K562 (cell line): ENCODE measurements at regions not wholly inside any gene's neighbourhood (a gene's known extent, or its start where the extent isn't known, plus 50 kb on each side); places are given as distances from the start of the nearest gene placed in this dataset.

Experiments used
- ATAC-seq: fragments of 200-7000 bp; cut with Tn5 transposase; 3 replicates; pipeline ENCODE4 v1.9.1; 2020; ENCODE audit warnings: moderate library complexity
- BruUV-seq: library from RNA; stranded (reverse); fragments of 400-500 nt; replicated peaks from 2 replicates; lab custom pipeline; 2021; lab: Mats Ljungman, UMichigan
- CTCF ChIA-PET: fragments of 300-600 bp; formaldehyde crosslinking; extraction: SDS; loops from one replicate; lab custom pipeline; 2021; ENCODE audit warnings: low intra/inter-chr PET ratio; lab: Yijun Ruan, JAX
- POLR2A ChIA-PET: fragments of 300-600, 350-650 bp; sonication (Branson Sonifier 250); formaldehyde crosslinking; extraction: SDS; loops from one replicate; lab custom pipeline; 2021; ENCODE audit warnings: antibody characterized with exemption, inconsistent platforms; lab: Yijun Ruan, JAX
- DNase-seq, 4 experiments: peaks; one replicate each; pipeline versions ENCODE4 v3.0.0 to v3.0.0-alpha.2; 2011 to 2018; ENCODE audit warnings: low spot score in 3 of 4, mixed read lengths in 3 of 4; ENCODE audit errors: extremely low read depth in 1 of 4
- FAIRE-seq: peaks from 2 replicates; lab custom pipeline; 2011; peaks lifted over from hg19 to GRCh38; lab: Jason Lieb, UNC
- H2AFZ ChIP-seq: 2 replicates; pipeline ENCODE4 v1.6.0; 2011; ENCODE audit warnings: low read depth, low read length, control low read depth, inconsistent platforms
- H3K27ac ChIP-seq: fragments of 200-600 bp; 3 replicates; pipeline ENCODE4 v1.8.0; 2011; ENCODE audit warnings: low read depth, mild to moderate bottlenecking, control low read depth, inconsistent platforms, low read length, moderate library complexity, mixed read lengths; ENCODE audit errors: extremely low read depth
- H3K27me3 ChIP-seq, 2 experiments: fragments of 300-600 bp in 1 of 2; 2 replicates in 1 of 2; 3 replicates in 1 of 2; pipeline versions ENCODE4 v1.6.0 to v1.8.0; 2011; ENCODE audit warnings: inconsistent platforms in 2 of 2, low read length in 2 of 2, mild to moderate bottlenecking in 1 of 2, mixed read lengths in 1 of 2, moderate library complexity in 1 of 2; ENCODE audit not compliant: control insufficient read depth in 2 of 2, insufficient read depth in 2 of 2
- H3K36me3 ChIP-seq: fragments of 300-600 bp; 3 replicates; pipeline ENCODE4 v1.8.0; 2011; ENCODE audit warnings: mild to moderate bottlenecking, low read length, inconsistent platforms; ENCODE audit not compliant: control insufficient read depth, insufficient read depth
- H3K4me1 ChIP-seq, 2 experiments: fragments of 200-600 bp in 1 of 2; replicated peaks in 1 of 2; 2 replicates in 1 of 2; 3 replicates in 1 of 2; pipeline versions ENCODE4 v1.5.1 to v1.8.0; 2011; ENCODE audit warnings: inconsistent platforms in 2 of 2, low read length in 2 of 2, mild to moderate bottlenecking in 1 of 2, mixed read lengths in 1 of 2, moderate library complexity in 1 of 2; ENCODE audit not compliant: control insufficient read depth in 2 of 2, insufficient read depth in 2 of 2
- H3K4me2 ChIP-seq: 2 replicates; pipeline ENCODE4 v1.6.1; 2011; ENCODE audit warnings: low read length, control low read depth, inconsistent platforms, mixed read lengths; ENCODE audit not compliant: insufficient read depth
- H3K4me3 ChIP-seq: fragments of 200-600 bp; sonication (generic), shearing (Covaris generic); 2 replicates; pipeline ENCODE4 v1.5.1; 2016; ENCODE audit warnings: control low read depth, inconsistent platforms
- H3K79me2 ChIP-seq: fragments of 200-600 bp; 3 replicates; pipeline ENCODE4 v1.8.0; 2011; ENCODE audit warnings: low read length, inconsistent platforms; ENCODE audit not compliant: control insufficient read depth, insufficient read depth
- H3K9ac ChIP-seq, 2 experiments: 2 replicates each; pipeline versions ENCODE4 v1.6.0 to v1.6.1; 2011; ENCODE audit warnings: low read depth in 2 of 2, low read length in 2 of 2, control low read depth in 1 of 2, inconsistent platforms in 1 of 2, mild to moderate bottlenecking in 1 of 2, mixed read lengths in 1 of 2; ENCODE audit not compliant: insufficient read depth in 1 of 2
- H3K9me1 ChIP-seq: one replicate; pipeline ENCODE4 v1.6.0; 2011; ENCODE audit warnings: inconsistent platforms, mild to moderate bottlenecking, low read length, moderate library complexity; ENCODE audit not compliant: control insufficient read depth, insufficient read depth
- H3K9me3 ChIP-seq: replicated peaks from 2 replicates; pipeline ENCODE4 v1.5.1; 2011; ENCODE audit warnings: low read depth, low read length, inconsistent platforms; ENCODE audit not compliant: control insufficient read depth, insufficient read depth
- H4K20me1 ChIP-seq: replicated peaks from 2 replicates; pipeline ENCODE4 v1.6.1; 2011; ENCODE audit warnings: low read length, inconsistent platforms, mixed read lengths; ENCODE audit not compliant: control insufficient read depth, insufficient read depth
- CTCF ChIP-seq, 3 experiments: IDR thresholded peaks in 2 of 3; conservative IDR thresholded peaks in 1 of 3; 2 replicates each; pipeline ENCODE4 v1.5.1; 2011 to 2012; ENCODE audit warnings: low read length in 3 of 3, mild to moderate bottlenecking in 3 of 3, control low read depth in 2 of 3, improper control_type of control experiment in 1 of 3, inconsistent platforms in 1 of 3, low read depth in 1 of 3, mixed read lengths in 1 of 3, moderate library complexity in 1 of 3; ENCODE audit not compliant: insufficient read depth in 2 of 3
- FIP1L1 ChIP-seq: fragments of 200-400 bp; formaldehyde crosslinking; IDR thresholded peaks from 2 replicates; pipeline ENCODE4 v1.6.1; 2018; ENCODE audit warnings: mild to moderate bottlenecking, low read depth, low read length; ENCODE audit not compliant: poor library complexity, severe bottlenecking
- WGBS: fragments of 100-300 bp; shearing (Covaris generic); methylation state at CpG from one replicate; pipeline ENCODE4 v1.1.6; 2016; ENCODE audit warnings: low coverage, mixed read lengths; ENCODE audit not compliant: insufficient coverage; ENCODE audit errors: missing lambda C conversion rate; 5-methylcytosine and 5-hydroxymethylcytosine counted together
- in situ Hi-C: fragments of 300-500 bp; cut with MboI; formaldehyde crosslinking; loops from 4 replicates; pipeline ENCODE4 v1.15.0; 2018; ENCODE audit warnings: inconsistent platforms, mixed read lengths
- intact Hi-C: fragments of 100-400 bp; cut with micrococcal nuclease; formaldehyde crosslinking; loops from 2 replicates; pipeline ENCODE4 v1.14.2; 2022
- TF ChIP-seq, protein P1 (sequence below): sonication (generic); formaldehyde crosslinking; IDR thresholded peaks from 2 replicates; pipeline ENCODE4 v1.9.0; 2022; ENCODE audit warnings: mild to moderate bottlenecking, missing genetic modification reagents

DNA sequence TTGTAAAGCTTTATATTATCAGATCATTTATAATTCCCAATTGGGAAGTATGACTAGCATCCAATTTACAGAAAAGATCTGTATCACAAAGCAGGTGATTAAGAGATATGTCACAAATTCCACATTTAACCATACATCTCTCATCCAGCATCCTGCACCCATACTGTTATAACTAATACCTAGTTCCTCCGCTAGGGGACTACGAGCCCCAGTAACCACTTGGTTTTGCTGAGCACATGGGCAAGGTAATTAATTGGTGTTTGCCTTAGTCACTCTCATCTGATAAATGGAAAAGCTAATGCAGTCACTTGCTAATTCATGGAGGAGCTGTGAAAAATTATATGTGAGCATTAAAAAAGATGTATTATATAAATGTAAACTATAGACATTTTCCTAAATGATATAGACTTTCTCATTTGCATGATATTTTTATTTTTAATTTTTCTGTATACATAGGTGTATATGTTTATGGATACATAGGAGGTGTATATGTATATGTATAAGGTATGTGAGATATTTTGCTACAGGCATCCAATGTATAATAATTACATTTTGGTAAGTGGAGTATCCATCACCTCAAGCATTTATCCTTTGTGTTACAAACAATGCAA, 1031.8 kb downstream of the GALC start:
- H3K9me3 ChIP-seq: no peaks in the 10 kb centered on the region
- WGBS: 0% methylated on average over 2 of the region's 2 CpGs
- no peaks in the 10 kb centered on the region for H3K27me3 ChIP-seq
- intact Hi-C loops: no loop called here
- H3K9ac ChIP-seq: no peak overlapping the region
- no peak overlapping the region for H3K27ac ChIP-seq
- POLR2A ChIA-PET: no interaction called here
- no peaks in the 10 kb centered on the region for H4K20me1 ChIP-seq
- no peaks in the 10 kb centered on the region for H3K9me1 ChIP-seq
- H3K4me3 ChIP-seq: no peak overlapping the region
- no peaks in the 10 kb centered on the region for H3K36me3 ChIP-seq
- TF ChIP-seq FIP1L1 (no peak), CTCF (IDR thresholded peaks at IDR 0.05 in 2 of 3, conservative IDR thresholded peaks at IDR 0.05 in 1 of 3; ENCODE audit: insufficient read depth in 2 of 3, low read depth in 1 of 3, low read length in 3 of 3) (0 out of 6 replicates have a peak, but pooled peaks of 1 of the 3 experiments have one; percentile 28)
- TF ChIP-seq, protein P1, sequence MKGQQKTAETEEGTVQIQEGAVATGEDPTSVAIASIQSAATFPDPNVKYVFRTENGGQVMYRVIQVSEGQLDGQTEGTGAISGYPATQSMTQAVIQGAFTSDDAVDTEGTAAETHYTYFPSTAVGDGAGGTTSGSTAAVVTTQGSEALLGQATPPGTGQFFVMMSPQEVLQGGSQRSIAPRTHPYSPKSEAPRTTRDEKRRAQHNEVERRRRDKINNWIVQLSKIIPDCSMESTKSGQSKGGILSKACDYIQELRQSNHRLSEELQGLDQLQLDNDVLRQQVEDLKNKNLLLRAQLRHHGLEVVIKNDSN (CRISPR knock-in tag): no peak
- BruUV-seq: no TSS peak
- DNase-seq: peak; percentile 5 to 17 (median 7)
- CTCF ChIA-PET: no interaction called here
- H3K4me2 ChIP-seq: no peak overlapping the region
- no peak for ATAC-seq
- in situ Hi-C loops: no loop called here
- FAIRE-seq: no peak
- H3K79me2 ChIP-seq: no peaks in the 10 kb centered on the region
- no peak overlapping the region for H2AFZ ChIP-seq
- H3K4me1 ChIP-seq: no peaks in the 10 kb centered on the region
